Transverse colon (tissue), 4 donors: ENCODE measurements at regions not wholly inside any gene's neighbourhood (a gene's known extent, or its start where the extent isn't known, plus 50 kb on each side); places are given as distances from the start of the nearest gene placed in this dataset.

Experiments
- CTCF ChIP-seq, 5 experiments: fragments of 200-600 bp in 3 of 5; fragments of 450-650 bp in 2 of 5; sonication (generic) in 3 of 5; IDR thresholded peaks; 1 replicate in 2 of 5; 2 replicates in 3 of 5; pipeline ENCODE4 v1.5.1; 2016 to 2017; ENCODE audit warnings: antibody characterized with exemption in 5 of 5, inconsistent platforms in 3 of 5, mild to moderate bottlenecking in 2 of 5, moderate library complexity in 1 of 5
- POLR2A ChIP-seq: fragments of 450-650 bp; IDR thresholded peaks from one replicate; pipeline ENCODE4 v1.6.1; 2016; ENCODE audit warnings: antibody characterized with exemption, mild to moderate bottlenecking, moderate library complexity
- POLR2AphosphoS5 ChIP-seq, 3 donors: sonication (generic); formaldehyde crosslinking; IDR thresholded peaks; one replicate each; pipeline ENCODE4 v1.6.1; 2016; ENCODE audit warnings: antibody characterized with exemption in 3 of 3

DNA sequence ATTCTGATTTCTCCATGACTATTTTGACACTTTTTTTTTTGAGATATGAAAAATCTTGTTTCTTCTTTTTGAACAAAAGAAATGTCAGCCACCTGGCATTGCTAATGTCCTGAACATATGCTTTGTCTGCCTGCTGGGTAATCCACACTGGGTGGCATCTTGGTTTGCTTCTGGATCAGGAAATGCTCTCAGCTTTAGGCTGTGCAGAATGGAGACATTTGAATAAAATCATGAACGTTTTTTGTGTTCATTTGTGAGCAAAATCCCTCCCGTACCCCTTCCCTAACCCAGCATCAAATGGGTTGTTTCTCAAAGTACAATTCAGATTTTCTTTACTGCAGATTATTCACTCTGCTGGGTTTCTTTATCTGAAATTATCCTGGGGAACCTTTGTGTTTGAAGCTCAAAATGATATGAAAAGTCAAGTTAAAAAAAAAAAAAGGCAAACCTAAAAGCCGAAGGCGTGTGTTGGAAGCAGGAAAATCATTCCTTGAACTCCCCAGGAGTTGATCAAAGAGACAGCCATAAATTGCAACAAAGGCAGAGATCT lies 53.4 kb upstream of the KLF7 start:
- no peak for TF ChIP-seq POLR2A
- no peak for TF ChIP-seq CTCF (IDR thresholded peaks at IDR 0.05)
- no peak for TF ChIP-seq POLR2AphosphoS5 (IDR thresholded peaks at IDR 0.05)
